ENCODE measurements at regions not wholly inside any gene's neighbourhood (a gene's known extent, or its start where the extent isn't known, plus 50 kb on each side); places are given as distances from the start of the nearest gene placed in this dataset.
"Not testable (repeated sequence)": the region's sequence is repeated elsewhere in the genome, so short reads cannot be mapped to it uniquely, and the experiment has no call there.

DNA sequence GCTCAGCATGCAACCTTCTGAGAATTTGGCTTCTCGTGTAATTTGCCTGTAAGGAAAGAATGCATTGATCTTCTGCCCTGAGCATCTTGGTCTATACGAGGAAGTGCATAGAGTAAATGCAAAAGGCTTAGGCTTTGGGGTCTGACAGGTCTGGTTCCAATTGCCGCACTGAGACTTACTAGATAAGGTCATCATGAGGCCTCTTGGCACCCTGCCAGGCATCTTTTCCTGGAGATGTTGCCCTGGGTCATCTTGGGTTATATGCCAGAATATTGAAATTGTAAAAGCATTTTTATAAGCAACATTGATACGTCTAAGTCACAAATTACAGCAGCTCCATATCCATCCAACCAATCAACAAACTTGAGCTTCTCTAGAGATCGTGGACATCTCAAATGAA, 108.8 kb upstream of the WARS2 start:
- no peak for DNase-seq (ENCODE audit: low spot score)
- intact Hi-C loops (cut with DNase I): no loop called here

GRCh38 chr1:119250299-119250698, 109.8 kb upstream of the WARS2 start:
- DNase-seq (ENCODE audit: low spot score): no peak
- intact Hi-C loops (cut with DNase I): no loop called here

- intact Hi-C loops (cut with DNase I): no loop called here
- no peak for DNase-seq (ENCODE audit: low spot score)
Observed at GRCh38 chr1:119251751-119252150, 111.3 kb upstream of the WARS2 start.

- intact Hi-C loops (cut with DNase I): no loop called here
- no peak for DNase-seq (ENCODE audit: low spot score)
Observed at GRCh38 chr1:119253366-119253765, 112.9 kb upstream of the WARS2 start.

- intact Hi-C loops (cut with DNase I): no loop called here
- DNase-seq (ENCODE audit: low spot score): no peak
Observed at GRCh38 chr1:119254067-119254720, 113.7 kb upstream of the WARS2 start.

GRCh38 chr1:119256089-119256488, 112.5 kb upstream of the HAO2 start:
- intact Hi-C loops (cut with DNase I); DNase-seq (ENCODE audit: low spot score): not testable (repeated sequence)

DNA sequence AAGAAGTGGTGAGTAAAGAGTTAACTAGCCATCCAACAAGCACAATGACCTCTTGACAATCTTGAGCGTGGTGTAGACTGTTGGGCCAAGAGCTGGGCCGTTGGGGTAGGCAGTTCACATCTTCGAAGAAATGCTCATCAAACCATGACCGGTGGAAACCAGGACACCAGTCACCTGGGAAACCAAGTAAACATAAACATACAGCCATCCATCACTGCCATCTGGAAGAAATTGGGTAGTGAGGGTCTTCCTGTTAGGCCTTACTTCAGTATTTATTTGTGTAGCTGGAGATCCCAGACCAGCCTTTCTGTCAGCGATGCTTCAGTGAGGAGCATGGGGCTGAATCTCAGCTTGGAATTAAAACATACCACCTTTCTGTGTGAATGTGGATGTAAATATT, 108.1 kb upstream of the HAO2 start:
- intact Hi-C loops (cut with DNase I): no loop called here

DNA sequence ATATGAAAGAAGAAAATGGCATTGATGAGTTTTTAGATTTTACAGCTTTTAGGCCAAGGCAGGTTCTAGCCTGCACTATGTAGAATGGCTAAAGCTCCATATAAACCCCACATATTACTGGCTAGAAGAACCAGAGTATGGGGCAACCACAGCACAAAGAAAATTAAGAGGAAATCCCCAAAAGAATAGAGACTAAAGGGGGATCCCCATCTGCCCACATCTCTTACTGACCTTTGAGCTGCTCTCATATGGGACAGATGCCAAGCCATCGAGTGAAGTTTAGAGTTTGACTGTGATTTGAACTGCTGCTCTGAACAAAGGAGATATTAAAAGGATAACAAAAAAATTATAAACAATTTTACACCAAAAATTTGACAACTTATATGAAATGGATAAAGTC, 102.2 kb upstream of the HAO2 start:
- intact Hi-C loops (cut with DNase I): no loop called here
- no peak for DNase-seq (ENCODE audit: low spot score)

More for the DNA sequence above, 108.1 kb upstream of the HAO2 start:
- no peak for DNase-seq (ENCODE audit: low spot score)

DNA sequence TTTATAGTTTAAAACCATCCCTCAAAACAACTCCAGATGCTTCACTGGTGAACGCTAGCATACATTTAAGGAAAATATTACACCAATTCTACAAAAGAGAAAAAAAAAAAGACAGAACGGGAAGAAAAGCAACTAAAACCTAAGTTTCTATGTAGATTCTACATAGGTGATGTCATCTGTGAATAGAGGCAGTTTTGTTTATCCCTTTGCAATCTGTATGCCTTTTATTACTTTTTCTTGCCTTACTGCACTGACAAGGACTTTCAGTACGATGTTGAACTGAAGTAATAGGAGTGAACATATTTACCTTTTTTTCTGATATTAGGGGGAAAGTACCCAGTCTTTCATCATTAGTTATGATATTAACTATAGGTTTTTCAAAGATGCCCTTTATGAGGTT, 101.7 kb upstream of the HAO2 start:
- no peak for DNase-seq (ENCODE audit: low spot score)
- intact Hi-C loops (cut with DNase I): no loop called here

DNA sequence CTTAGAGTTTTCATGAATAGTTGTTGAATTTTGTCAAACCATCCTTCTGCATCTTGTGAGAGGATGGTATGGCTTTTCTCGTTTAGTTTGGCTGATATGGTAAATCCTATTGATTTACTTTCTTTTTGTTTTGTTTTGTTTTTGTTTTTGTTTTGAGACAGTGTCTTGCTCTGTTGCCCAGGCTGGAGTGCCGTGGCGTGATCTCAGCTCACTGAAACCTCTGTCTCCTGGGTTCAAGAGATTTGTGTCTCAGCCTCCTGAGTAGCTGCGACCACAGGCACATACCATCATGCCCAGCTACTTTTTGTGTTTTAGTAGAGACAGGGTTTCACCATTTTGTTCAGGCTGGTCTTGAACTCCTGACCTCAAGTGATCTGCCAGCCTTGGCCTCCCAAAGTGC, 101.3 kb upstream of the HAO2 start:
- intact Hi-C loops (cut with DNase I); DNase-seq (ENCODE audit: low spot score): not testable (repeated sequence)

DNA sequence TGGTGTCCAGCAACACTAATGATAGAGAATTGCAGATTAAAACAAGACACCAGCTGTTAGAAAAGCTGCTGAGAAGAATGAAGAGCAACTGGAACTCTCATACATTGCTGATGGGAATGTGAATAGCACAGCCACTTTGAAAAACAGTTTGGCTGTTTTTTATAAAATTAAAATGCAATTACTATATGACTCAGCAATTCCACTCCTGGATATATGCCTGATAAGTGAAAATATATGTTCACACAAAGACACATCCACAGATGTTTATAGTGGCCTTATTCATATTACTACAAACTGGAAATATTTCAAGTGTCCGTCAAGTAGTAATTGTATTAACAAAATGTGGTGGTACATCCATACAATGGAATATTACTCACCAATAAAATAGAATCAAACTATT, 99.7 kb upstream of the HAO2 start:
- DNase-seq (ENCODE audit: low spot score): no peak
- intact Hi-C loops (cut with DNase I): no loop called here

GRCh38 chr1:119275145-119276134, 93.1 kb upstream of the HAO2 start:
- DNase-seq (ENCODE audit: low spot score): no peak
- intact Hi-C loops (cut with DNase I): loop anchor here in 1 of 2 donors (10.0 kb wide), 1 partner anchor 89 kb away; the partner anchor contains the start of gene HAO2

- intact Hi-C loops (cut with DNase I): loop anchor here in 1 of 2 donors (10.0 kb wide), 1 partner anchor 88 kb away; the partner anchor contains the start of gene HAO2
- no peak for DNase-seq (ENCODE audit: low spot score)
Observed at GRCh38 chr1:119276558-119276957, 92.0 kb upstream of the HAO2 start.

- DNase-seq (ENCODE audit: low spot score): no peak
- intact Hi-C loops (cut with DNase I): loop anchor here (10.0 kb wide), 2 partner anchors 85 to 95 kb away; partner anchors contain the start of gene HAO2 (in 1 of the 2)
Observed at GRCh38 chr1:119279456-119280381, 88.9 kb upstream of the HAO2 start.

GRCh38 chr1:119285482-119285881, 83.1 kb upstream of the HAO2 start:
- no peak for DNase-seq (ENCODE audit: low spot score)
- intact Hi-C loops (cut with DNase I): loop anchor here in 1 of 2 donors (10.0 kb wide), 1 partner anchor 89 kb away; no protein-coding TSS in a partner anchor

GRCh38 chr1:119286587-119287181, 81.9 kb upstream of the HAO2 start:
- intact Hi-C loops (cut with DNase I): loop anchor here in 1 of 2 donors (10.0 kb wide), 1 partner anchor 88 kb away; no protein-coding TSS in a partner anchor
- no peak for DNase-seq (ENCODE audit: low spot score)

GRCh38 chr1:119288751-119289150, 79.8 kb upstream of the HAO2 start:
- DNase-seq (ENCODE audit: low spot score): no peak
- intact Hi-C loops (cut with DNase I): loop anchor here in 1 of 2 donors (10.0 kb wide), 1 partner anchor 86 kb away; no protein-coding TSS in a partner anchor

- no peak for DNase-seq (ENCODE audit: low spot score)
- intact Hi-C loops (cut with DNase I): no loop called here
Observed at GRCh38 chr1:119290297-119290696, 78.3 kb upstream of the HAO2 start.

Measured in posterior vena cava (tissue), 2 donors.